ENCODE measurements at regions not wholly inside any gene's neighbourhood (a gene's known extent, or its start where the extent isn't known, plus 50 kb on each side); places are given as distances from the start of the nearest gene placed in this dataset.

DNA sequence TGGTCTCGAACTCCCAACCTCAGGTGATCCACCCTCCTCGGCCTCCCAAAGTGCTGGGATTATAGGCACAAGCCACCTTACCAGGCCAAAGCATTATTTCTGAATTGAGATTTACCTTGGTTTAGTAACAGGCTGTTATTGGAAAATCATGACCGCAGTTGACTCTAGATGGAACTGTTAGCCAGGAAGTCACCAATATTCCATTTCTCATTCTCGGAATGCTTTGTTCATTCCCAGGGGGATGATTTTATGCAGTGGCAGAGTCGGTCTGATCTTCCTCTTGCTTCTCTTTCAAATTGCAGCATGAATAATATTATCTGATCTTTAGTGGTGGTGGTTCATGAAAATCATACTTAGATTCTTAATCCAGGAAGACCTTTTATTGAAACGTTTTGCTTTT is 195.5 kb upstream of the MBNL1 start (continued):
- TF ChIP-seq, protein P1, sequence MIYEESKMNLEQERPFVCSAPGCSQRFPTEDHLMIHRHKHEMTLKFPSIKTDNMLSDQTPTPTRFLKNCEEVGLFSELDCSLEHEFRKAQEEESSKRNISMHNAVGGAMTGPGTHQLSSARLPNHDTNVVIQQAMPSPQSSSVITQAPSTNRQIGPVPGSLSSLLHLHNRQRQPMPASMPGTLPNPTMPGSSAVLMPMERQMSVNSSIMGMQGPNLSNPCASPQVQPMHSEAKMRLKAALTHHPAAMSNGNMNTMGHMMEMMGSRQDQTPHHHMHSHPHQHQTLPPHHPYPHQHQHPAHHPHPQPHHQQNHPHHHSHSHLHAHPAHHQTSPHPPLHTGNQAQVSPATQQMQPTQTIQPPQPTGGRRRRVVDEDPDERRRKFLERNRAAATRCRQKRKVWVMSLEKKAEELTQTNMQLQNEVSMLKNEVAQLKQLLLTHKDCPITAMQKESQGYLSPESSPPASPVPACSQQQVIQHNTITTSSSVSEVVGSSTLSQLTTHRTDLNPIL (CRISPR knock-in tag; IDR thresholded peaks at IDR 0.05; ENCODE audit: low read depth), result no peak
- no peak for TF ChIP-seq ZNF70 (CRISPR knock-in tag; IDR thresholded peaks at IDR 0.05)

DNA sequence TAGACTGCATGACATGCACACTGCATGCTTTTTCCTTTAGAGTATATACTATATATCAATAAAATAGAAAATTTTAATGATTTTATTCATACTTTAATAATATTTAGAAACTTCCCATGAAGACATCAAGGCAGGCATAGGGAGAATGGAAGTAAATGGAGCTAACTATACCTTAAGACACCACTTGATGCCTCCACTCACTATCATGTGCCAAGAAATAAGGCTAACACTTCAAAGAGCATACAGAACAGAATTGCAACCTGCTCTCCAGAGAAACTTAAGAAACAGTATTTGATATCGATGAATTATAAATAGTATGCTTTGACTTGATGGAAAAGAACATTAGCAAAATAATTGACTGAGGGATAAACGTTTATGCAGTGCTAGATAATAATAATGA is 192.6 kb upstream of the MBNL1 start:
- ATAC-seq, result peak; percentile 72
- TF ChIP-seq ISL1 (CRISPR knock-in tag; IDR thresholded peaks at IDR 0.05) (no peak), ARNTL (CRISPR knock-in tag; IDR thresholded peaks at IDR 0.05; ENCODE audit: borderline replicate concordance, low read depth) (no peak), ESRRG (CRISPR knock-in tag; IDR thresholded peaks at IDR 0.05) (no peak), TOX (CRISPR knock-in tag; IDR thresholded peaks at IDR 0.05; ENCODE audit: borderline replicate concordance) (no peak), RARB (CRISPR knock-in tag; IDR thresholded peaks at IDR 0.05) (no peak), GLIS3 (CRISPR knock-in tag; IDR thresholded peaks at IDR 0.05) (no peak)
- TF ChIP-seq, protein P1 (CRISPR knock-in tag; IDR thresholded peaks at IDR 0.05; ENCODE audit: low read depth), result no peak
- TF ChIP-seq, protein P2, sequence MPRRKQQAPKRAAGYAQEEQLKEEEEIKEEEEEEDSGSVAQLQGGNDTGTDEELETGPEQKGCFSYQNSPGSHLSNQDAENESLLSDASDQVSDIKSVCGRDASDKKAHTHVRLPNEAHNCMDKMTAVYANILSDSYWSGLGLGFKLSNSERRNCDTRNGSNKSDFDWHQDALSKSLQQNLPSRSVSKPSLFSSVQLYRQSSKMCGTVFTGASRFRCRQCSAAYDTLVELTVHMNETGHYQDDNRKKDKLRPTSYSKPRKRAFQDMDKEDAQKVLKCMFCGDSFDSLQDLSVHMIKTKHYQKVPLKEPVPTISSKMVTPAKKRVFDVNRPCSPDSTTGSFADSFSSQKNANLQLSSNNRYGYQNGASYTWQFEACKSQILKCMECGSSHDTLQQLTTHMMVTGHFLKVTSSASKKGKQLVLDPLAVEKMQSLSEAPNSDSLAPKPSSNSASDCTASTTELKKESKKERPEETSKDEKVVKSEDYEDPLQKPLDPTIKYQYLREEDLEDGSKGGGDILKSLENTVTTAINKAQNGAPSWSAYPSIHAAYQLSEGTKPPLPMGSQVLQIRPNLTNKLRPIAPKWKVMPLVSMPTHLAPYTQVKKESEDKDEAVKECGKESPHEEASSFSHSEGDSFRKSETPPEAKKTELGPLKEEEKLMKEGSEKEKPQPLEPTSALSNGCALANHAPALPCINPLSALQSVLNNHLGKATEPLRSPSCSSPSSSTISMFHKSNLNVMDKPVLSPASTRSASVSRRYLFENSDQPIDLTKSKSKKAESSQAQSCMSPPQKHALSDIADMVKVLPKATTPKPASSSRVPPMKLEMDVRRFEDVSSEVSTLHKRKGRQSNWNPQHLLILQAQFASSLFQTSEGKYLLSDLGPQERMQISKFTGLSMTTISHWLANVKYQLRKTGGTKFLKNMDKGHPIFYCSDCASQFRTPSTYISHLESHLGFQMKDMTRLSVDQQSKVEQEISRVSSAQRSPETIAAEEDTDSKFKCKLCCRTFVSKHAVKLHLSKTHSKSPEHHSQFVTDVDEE (CRISPR knock-in tag; IDR thresholded peaks at IDR 0.05), result no peak
- TF ChIP-seq, protein P3, sequence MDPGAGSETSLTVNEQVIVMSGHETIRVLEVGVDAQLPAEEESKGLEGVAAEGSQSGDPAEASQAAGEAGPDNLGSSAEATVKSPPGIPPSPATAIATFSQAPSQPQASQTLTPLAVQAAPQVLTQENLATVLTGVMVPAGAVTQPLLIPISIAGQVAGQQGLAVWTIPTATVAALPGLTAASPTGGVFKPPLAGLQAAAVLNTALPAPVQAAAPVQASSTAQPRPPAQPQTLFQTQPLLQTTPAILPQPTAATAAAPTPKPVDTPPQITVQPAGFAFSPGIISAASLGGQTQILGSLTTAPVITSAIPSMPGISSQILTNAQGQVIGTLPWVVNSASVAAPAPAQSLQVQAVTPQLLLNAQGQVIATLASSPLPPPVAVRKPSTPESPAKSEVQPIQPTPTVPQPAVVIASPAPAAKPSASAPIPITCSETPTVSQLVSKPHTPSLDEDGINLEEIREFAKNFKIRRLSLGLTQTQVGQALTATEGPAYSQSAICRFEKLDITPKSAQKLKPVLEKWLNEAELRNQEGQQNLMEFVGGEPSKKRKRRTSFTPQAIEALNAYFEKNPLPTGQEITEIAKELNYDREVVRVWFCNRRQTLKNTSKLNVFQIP (CRISPR knock-in tag; IDR thresholded peaks at IDR 0.05; ENCODE audit: borderline replicate concordance, low read depth), result no peak

DNA sequence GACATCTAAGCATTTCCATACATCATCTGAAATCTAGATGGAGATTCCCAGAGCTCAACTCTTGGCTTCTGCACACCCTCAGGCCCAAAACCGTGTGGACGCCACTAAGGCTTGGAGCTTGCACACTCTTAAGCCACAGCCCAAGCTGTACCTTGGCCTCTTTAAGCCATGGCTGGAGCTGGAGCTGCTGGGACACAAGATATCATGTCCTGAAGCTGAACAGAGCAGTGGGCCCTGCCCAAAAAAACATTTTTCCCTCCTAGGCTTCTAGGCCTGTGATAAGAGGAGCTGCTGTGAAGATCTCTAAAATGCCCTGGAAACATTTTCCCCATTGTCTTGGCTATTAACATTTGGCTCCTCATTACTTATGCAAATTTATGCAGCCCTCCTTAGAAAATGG is 188.7 kb upstream of the MBNL1 start:
- ATAC-seq, result no peak
- TF ChIP-seq PPARA (CRISPR knock-in tag; IDR thresholded peaks at IDR 0.05; ENCODE audit: borderline replicate concordance), result no peak
- TF ChIP-seq ZFP30 (CRISPR knock-in tag; IDR thresholded peaks at IDR 0.05), result no peak
- TF ChIP-seq ESRRG (CRISPR knock-in tag; IDR thresholded peaks at IDR 0.05), result no peak
- no peak for TF ChIP-seq BACH2 (CRISPR knock-in tag; IDR thresholded peaks at IDR 0.05; ENCODE audit: borderline replicate concordance)
- no peak for TF ChIP-seq ZC3H10 (CRISPR knock-in tag; IDR thresholded peaks at IDR 0.05)
- no peak for TF ChIP-seq ARNTL (CRISPR knock-in tag; IDR thresholded peaks at IDR 0.05; ENCODE audit: borderline replicate concordance, low read depth)
- no peak for TF ChIP-seq TCF4 (CRISPR knock-in tag; IDR thresholded peaks at IDR 0.05; ENCODE audit: borderline replicate concordance)
- no peak for TF ChIP-seq ZNF70 (CRISPR knock-in tag; IDR thresholded peaks at IDR 0.05)
- TF ChIP-seq, protein P4, sequence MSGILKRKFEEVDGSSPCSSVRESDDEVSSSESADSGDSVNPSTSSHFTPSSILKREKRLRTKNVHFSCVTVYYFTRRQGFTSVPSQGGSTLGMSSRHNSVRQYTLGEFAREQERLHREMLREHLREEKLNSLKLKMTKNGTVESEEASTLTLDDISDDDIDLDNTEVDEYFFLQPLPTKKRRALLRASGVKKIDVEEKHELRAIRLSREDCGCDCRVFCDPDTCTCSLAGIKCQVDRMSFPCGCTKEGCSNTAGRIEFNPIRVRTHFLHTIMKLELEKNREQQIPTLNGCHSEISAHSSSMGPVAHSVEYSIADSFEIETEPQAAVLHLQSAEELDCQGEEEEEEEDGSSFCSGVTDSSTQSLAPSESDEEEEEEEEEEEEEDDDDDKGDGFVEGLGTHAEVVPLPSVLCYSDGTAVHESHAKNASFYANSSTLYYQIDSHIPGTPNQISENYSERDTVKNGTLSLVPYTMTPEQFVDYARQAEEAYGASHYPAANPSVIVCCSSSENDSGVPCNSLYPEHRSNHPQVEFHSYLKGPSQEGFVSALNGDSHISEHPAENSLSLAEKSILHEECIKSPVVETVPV (CRISPR knock-in tag; IDR thresholded peaks at IDR 0.05), result no peak
- TF ChIP-seq, protein P5, sequence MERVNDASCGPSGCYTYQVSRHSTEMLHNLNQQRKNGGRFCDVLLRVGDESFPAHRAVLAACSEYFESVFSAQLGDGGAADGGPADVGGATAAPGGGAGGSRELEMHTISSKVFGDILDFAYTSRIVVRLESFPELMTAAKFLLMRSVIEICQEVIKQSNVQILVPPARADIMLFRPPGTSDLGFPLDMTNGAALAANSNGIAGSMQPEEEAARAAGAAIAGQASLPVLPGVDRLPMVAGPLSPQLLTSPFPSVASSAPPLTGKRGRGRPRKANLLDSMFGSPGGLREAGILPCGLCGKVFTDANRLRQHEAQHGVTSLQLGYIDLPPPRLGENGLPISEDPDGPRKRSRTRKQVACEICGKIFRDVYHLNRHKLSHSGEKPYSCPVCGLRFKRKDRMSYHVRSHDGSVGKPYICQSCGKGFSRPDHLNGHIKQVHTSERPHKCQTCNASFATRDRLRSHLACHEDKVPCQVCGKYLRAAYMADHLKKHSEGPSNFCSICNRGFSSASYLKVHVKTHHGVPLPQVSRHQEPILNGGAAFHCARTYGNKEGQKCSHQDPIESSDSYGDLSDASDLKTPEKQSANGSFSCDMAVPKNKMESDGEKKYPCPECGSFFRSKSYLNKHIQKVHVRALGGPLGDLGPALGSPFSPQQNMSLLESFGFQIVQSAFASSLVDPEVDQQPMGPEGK (CRISPR knock-in tag; IDR thresholded peaks at IDR 0.05; ENCODE audit: borderline replicate concordance), result no peak
- no peak for TF ChIP-seq CSDC2 (CRISPR knock-in tag; IDR thresholded peaks at IDR 0.05)
- TF ChIP-seq, protein P3 (CRISPR knock-in tag; IDR thresholded peaks at IDR 0.05; ENCODE audit: borderline replicate concordance, low read depth), result no peak
- TF ChIP-seq GLIS3 (CRISPR knock-in tag; IDR thresholded peaks at IDR 0.05), result no peak
- TF ChIP-seq, protein P1 (CRISPR knock-in tag; IDR thresholded peaks at IDR 0.05; ENCODE audit: low read depth), result no peak
- no peak for TF ChIP-seq TOX (CRISPR knock-in tag; IDR thresholded peaks at IDR 0.05; ENCODE audit: borderline replicate concordance)
- no peak for TF ChIP-seq ISL1 (CRISPR knock-in tag; IDR thresholded peaks at IDR 0.05)
